Right lobe of liver (tissue), 4 donors: ENCODE measurements at regions not wholly inside any gene's neighbourhood (a gene's known extent, or its start where the extent isn't known, plus 50 kb on each side); places are given as distances from the start of the nearest gene placed in this dataset.

Experiments used
- CTCF ChIP-seq, 4 donors: fragments of 200-600 bp in 3 of 4; fragments of 450-650 bp in 1 of 4; IDR thresholded peaks; one replicate each; pipeline versions ENCODE4 v1.5.1 to v1.8.0; 2016 to 2022; ENCODE audit warnings: antibody characterized with exemption in 4 of 4, mild to moderate bottlenecking in 2 of 4
- POLR2A ChIP-seq: fragments of 450-650 bp; IDR thresholded peaks from one replicate; pipeline ENCODE4 v1.6.1; 2017; ENCODE audit warnings: antibody characterized with exemption, mild to moderate bottlenecking
- donor health status: DM: no; HTN: no; CAD: no.
- donor health status: DM: no; HTN: no; CAD: no.
- donor health status: DM: no; HTN: yes; CAD: no.

- no peak for TF ChIP-seq CTCF (IDR thresholded peaks at IDR 0.05)
- no peak for TF ChIP-seq POLR2A
These were observed 224.1 kb upstream of the FAM3C start for GRCh38 chr7:121620206-121620605.
